SU-DHL-6 (cell line): ENCODE measurements at regions not wholly inside any gene's neighbourhood (a gene's known extent, or its start where the extent isn't known, plus 50 kb on each side); places are given as distances from the start of the nearest gene placed in this dataset.

Source experiments
- H2AFZ ChIP-seq: fragments of 200-600 bp; sonication (generic); 2 replicates; pipeline ENCODE4 v1.6.1; 2014; ENCODE audit warnings: low read depth, mild to moderate bottlenecking, moderate library complexity, mixed read lengths, antibody characterized with exemption, low read length; ENCODE audit not compliant: severe bottlenecking
- H3F3A ChIP-seq: fragments of 200-600 bp; shearing (Covaris generic); 2 replicates; pipeline ENCODE4 v1.6.0; 2016; ENCODE audit warnings: antibody characterized with exemption, mild to moderate bottlenecking; ENCODE audit not compliant: insufficient read depth
- H3K27ac ChIP-seq: fragments of 200-600 bp; sonication (generic); 2 replicates; pipeline ENCODE4 v1.5.1; 2016; ENCODE audit warnings: low read depth, mild to moderate bottlenecking, low read length, moderate library complexity, mixed read lengths
- H3K27me3 ChIP-seq: fragments of 200-600 bp; sonication (generic), shearing (Covaris generic); 2 replicates; pipeline ENCODE4 v1.6.0; 2014; ENCODE audit warnings: mild to moderate bottlenecking, low read length
- H3K36me3 ChIP-seq: fragments of 200-600 bp; sonication (generic); 2 replicates; pipeline ENCODE4 v1.6.1; 2014; ENCODE audit warnings: mild to moderate bottlenecking, low read length, mixed read lengths
- H3K4me2 ChIP-seq: fragments of 300-600, 200-600 bp; shearing (Covaris generic), sonication (generic); 2 replicates; pipeline ENCODE4 v1.6.0; 2014; ENCODE audit warnings: low read length, low read depth, mild to moderate bottlenecking; ENCODE audit not compliant: poor library complexity, severe bottlenecking
- H3K4me3 ChIP-seq: fragments of 200-600 bp; sonication (generic); 2 replicates; pipeline ENCODE4 v1.5.1; 2014; ENCODE audit warnings: antibody characterized with exemption, low read length, mild to moderate bottlenecking, mixed read lengths; ENCODE audit not compliant: insufficient read depth, poor library complexity, severe bottlenecking
- H3K79me2 ChIP-seq: fragments of 200-600 bp; sonication (generic); 2 replicates; pipeline ENCODE4 v1.6.1; 2014; ENCODE audit warnings: mild to moderate bottlenecking, low read length, moderate library complexity; ENCODE audit not compliant: insufficient read depth
- H3K9ac ChIP-seq: fragments of 200-600 bp; sonication (generic); 2 replicates; pipeline ENCODE4 v1.7.0; 2014; ENCODE audit warnings: mild to moderate bottlenecking, low read length
- H3K9me2 ChIP-seq: fragments of 200-600 bp; sonication (generic); replicated peaks from 2 replicates; pipeline ENCODE4 v1.6.1; 2014; ENCODE audit warnings: low read length; ENCODE audit not compliant: insufficient read depth
- H3K9me3 ChIP-seq: fragments of 200-600 bp; sonication (generic); 2 replicates; pipeline ENCODE4 v1.6.1; 2014; ENCODE audit warnings: low read length, mixed read lengths; ENCODE audit not compliant: insufficient read depth
- H4K20me1 ChIP-seq: fragments of 200-600 bp; sonication (generic); 2 replicates; pipeline ENCODE4 v1.6.1; 2014; ENCODE audit warnings: low read depth, mild to moderate bottlenecking, antibody characterized with exemption, low read length, moderate library complexity, mixed read lengths
- CTCF ChIP-seq: fragments of 200-600 bp; sonication (generic); IDR thresholded peaks from one replicate; pipeline ENCODE4 v1.5.1; 2017; ENCODE audit warnings: antibody characterized with exemption, mild to moderate bottlenecking, low read length, moderate library complexity; ENCODE audit not compliant: insufficient read depth, poor library complexity, severe bottlenecking
- EZH2phosphoT487 ChIP-seq: fragments of 200-600 bp; sonication (generic), shearing (Covaris generic); conservative IDR thresholded peaks from 2 replicates; pipeline ENCODE4 v1.6.1; 2018; ENCODE audit warnings: mild to moderate bottlenecking, antibody characterized with exemption, low read length, moderate library complexity, mixed read lengths

- Histone ChIP-seq H3F3A (no peaks in the 10 kb centered on the region), H3K79me2 (no peaks in the 10 kb centered on the region), H3K27ac (no peak overlapping the region), H3K9me3 (no peaks in the 10 kb centered on the region), H3K4me2 (no peak overlapping the region), H3K27me3 (no peaks in the 10 kb centered on the region), H3K36me3 (no peaks in the 10 kb centered on the region), H4K20me1 (no peaks in the 10 kb centered on the region), H3K4me3 (no peak overlapping the region), H3K9ac (no peak overlapping the region), H2AFZ (no peak overlapping the region), H3K9me2 (no peaks in the 10 kb centered on the region)
- TF ChIP-seq CTCF (no peak), EZH2phosphoT487 (no peak)
Measured at GRCh38 chr10:29150010-29150409, 138.9 kb upstream of the LYZL1 start.

- Histone ChIP-seq H3K9me3 (no peaks in the 10 kb centered on the region), H3K4me2 (no peak overlapping the region), H3K9ac (no peak overlapping the region), H2AFZ (no peak overlapping the region), H3K79me2 (no peaks in the 10 kb centered on the region), H3K27ac (no peak overlapping the region), H3F3A (no peaks in the 10 kb centered on the region), H4K20me1 (no peaks in the 10 kb centered on the region), H3K36me3 (no peaks in the 10 kb centered on the region), H3K4me3 (no peak overlapping the region), H3K27me3 (no peaks in the 10 kb centered on the region), H3K9me2 (no peaks in the 10 kb centered on the region)
- TF ChIP-seq CTCF (no peak), EZH2phosphoT487 (no peak)
Measured at GRCh38 chr10:29151005-29151404, 137.9 kb upstream of the LYZL1 start.

- H3K27me3 ChIP-seq, result no peaks in the 10 kb centered on the region
- no peak overlapping the region for H2AFZ ChIP-seq
- no peak overlapping the region for H3K4me3 ChIP-seq
- H3K9me2 ChIP-seq, result no peaks in the 10 kb centered on the region
- no peaks in the 10 kb centered on the region for H3K79me2 ChIP-seq
- no peak overlapping the region for H3K27ac ChIP-seq
- no peaks in the 10 kb centered on the region for H4K20me1 ChIP-seq
- no peak overlapping the region for H3K9ac ChIP-seq
- H3K4me2 ChIP-seq, result no peak overlapping the region
- no peaks in the 10 kb centered on the region for H3K36me3 ChIP-seq
- no peak for TF ChIP-seq CTCF
- no peaks in the 10 kb centered on the region for H3K9me3 ChIP-seq
- H3F3A ChIP-seq, result no peaks in the 10 kb centered on the region
Measured at GRCh38 chr10:29157321-29157720, 131.5 kb upstream of the LYZL1 start.

- Histone ChIP-seq H3K4me2 (no peak overlapping the region), H3K79me2 (no peaks in the 10 kb centered on the region), H3K36me3 (no peaks in the 10 kb centered on the region)
Measured at GRCh38 chr10:29158066-29158465, 130.8 kb upstream of the LYZL1 start.

More at GRCh38 chr10:29158066-29158465, 130.8 kb upstream of the LYZL1 start:
- TF ChIP-seq CTCF (no peak), EZH2phosphoT487 (no peak)
- H4K20me1 ChIP-seq, result no peaks in the 10 kb centered on the region
- no peaks in the 10 kb centered on the region for H3K27me3 ChIP-seq
- H3K27ac ChIP-seq, result no peak overlapping the region
- H2AFZ ChIP-seq, result no peak overlapping the region
- no peaks in the 10 kb centered on the region for H3K9me3 ChIP-seq
- no peaks in the 10 kb centered on the region for H3K9me2 ChIP-seq
- H3K4me3 ChIP-seq, result no peak overlapping the region
- H3K9ac ChIP-seq, result no peak overlapping the region
- H3F3A ChIP-seq, result no peaks in the 10 kb centered on the region
